Cardiac fibroblast (primary cell): ENCODE measurements at regions not wholly inside any gene's neighbourhood (a gene's known extent, or its start where the extent isn't known, plus 50 kb on each side); places are given as distances from the start of the nearest gene placed in this dataset.
A peak's percentile ranks its signal among the peaks of the same experiment; 100 is the strongest.

Experiments
- DNase-seq, 2 donors: peaks; one replicate each; pipeline versions ENCODE4 v3.0.0 to v3.0.0-alpha.2; 2010; ENCODE audit warnings: low read depth in 2 of 2
- H3K4me3 ChIP-seq, 2 donors: replicated peaks in 1 of 2; 1 replicate in 1 of 2; 2 replicates in 1 of 2; pipeline ENCODE4 v1.5.1; 2011; ENCODE audit warnings: low read depth in 2 of 2, low read length in 2 of 2, mild to moderate bottlenecking in 2 of 2, moderate library complexity in 1 of 2
- TF ChIP-seq, protein P1 (sequence below): IDR thresholded peaks from one replicate; pipeline ENCODE4 v1.5.1; 2011; ENCODE audit warnings: low read depth, mild to moderate bottlenecking, low read length, inconsistent platforms

DNA sequence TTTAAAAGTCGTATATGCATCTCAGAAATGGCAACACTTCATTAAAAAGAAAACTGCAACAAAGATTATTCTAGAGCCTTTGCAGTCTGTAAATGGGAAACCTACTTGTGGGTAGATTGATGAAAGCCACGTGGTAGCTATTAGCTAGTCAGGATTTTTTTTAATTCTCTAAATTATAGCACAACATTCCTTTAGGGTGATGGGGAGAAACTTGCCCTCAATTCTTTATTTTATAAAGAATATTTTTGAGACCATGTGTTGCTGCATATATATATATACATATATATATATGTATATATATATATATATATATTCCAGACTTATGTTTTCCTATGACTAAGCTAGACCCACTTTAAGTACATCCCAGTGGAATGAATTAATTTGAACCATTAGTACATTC lies 118.0 kb downstream of the PPP1R3A start:
- H3K4me3 ChIP-seq: no peak overlapping the region
- TF ChIP-seq, protein P1, sequence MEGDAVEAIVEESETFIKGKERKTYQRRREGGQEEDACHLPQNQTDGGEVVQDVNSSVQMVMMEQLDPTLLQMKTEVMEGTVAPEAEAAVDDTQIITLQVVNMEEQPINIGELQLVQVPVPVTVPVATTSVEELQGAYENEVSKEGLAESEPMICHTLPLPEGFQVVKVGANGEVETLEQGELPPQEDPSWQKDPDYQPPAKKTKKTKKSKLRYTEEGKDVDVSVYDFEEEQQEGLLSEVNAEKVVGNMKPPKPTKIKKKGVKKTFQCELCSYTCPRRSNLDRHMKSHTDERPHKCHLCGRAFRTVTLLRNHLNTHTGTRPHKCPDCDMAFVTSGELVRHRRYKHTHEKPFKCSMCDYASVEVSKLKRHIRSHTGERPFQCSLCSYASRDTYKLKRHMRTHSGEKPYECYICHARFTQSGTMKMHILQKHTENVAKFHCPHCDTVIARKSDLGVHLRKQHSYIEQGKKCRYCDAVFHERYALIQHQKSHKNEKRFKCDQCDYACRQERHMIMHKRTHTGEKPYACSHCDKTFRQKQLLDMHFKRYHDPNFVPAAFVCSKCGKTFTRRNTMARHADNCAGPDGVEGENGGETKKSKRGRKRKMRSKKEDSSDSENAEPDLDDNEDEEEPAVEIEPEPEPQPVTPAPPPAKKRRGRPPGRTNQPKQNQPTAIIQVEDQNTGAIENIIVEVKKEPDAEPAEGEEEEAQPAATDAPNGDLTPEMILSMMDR: no peak
- DNase-seq: no peak

DNA sequence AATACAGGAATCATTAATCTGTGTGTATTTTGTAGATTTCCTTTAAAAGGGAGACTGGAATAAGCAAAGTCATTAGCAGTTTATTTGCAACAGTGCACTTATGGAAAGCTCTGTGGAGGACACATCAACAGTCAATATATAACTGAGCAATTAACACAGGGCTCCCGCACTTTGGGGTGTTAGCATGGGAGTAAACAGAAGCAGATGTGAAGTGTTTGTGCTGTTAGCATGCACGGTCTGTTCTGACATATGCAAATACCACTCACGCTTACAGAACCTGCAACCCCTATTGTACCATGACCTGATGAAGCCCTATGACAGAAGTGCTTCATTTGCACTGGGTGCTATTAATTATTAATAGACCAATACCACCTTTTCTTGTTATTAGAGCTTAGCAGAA lies 118.9 kb downstream of the PPP1R3A start:
- H3K4me3 ChIP-seq: no peak overlapping the region
- no peak for DNase-seq
- TF ChIP-seq, protein P1: no peak

DNA sequence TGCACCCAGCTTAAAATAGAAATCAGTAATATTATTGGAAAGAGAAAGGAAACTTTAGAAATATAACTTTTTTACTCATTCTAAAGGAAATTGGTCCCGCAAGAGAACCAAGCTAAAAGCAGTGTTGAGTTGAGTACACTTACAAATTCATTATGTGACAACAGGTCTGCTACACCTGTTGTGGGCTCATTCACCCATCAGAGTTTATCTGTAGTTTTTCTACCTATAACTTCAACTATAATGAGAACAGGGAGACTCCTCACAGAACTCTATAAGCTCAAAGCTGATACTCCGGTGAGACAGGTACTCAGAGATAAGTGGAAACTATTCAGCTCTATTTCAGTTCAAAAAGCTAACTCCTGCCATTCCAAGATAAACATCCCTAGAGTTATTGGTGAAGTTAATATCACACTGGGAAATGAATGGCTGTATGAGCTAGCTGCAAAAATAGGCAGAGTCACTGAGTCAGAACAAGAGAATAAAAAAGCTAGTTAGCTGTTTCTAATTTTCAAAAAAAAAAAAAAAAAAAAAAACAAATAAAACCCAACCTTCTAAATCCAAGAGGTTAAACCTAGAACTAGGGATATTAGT lies 121.3 kb downstream of the PPP1R3A start:
- TF ChIP-seq, protein P1: no peak
- H3K4me3 ChIP-seq: no peak overlapping the region
- no peak for DNase-seq

DNA sequence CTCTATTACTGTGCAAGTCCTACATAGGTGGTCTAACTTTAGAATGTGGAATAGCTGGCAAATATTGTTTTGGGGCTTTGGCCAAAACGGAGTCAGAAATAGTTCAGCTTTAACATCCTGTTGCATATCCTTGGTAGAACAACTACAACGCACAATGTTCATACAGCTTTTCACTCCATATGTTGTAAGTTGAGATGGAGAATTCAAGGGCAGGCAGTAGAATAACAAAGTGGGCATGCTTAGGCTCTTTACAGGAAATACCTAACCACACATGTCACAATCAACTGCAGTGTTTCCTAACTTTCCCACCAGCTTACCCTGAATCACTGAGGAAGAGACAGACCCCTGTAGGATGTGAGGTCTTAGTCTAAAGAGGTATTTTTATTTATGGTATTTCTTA lies 122.3 kb downstream of the PPP1R3A start:
- no peak overlapping the region for H3K4me3 ChIP-seq
- TF ChIP-seq, protein P1: no peak
- DNase-seq: peak; percentile 68 to 87

DNA sequence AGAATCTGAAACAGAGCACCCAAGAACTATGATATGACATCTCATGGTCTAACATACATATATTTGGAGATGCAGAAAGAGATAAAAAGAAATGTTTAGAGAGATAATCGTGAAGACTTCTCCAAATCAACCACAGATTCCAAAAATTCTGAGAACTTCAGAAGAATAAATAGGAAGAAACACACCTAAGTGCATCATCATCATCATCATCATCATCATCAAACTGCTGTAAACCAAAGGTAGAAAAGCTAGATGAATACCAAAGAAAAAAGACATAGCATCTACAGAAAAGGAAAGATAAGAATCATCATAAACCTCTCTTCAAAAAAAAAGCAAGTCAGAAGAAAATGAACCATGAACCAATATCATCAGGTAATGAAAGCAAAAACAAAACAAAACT lies 124.2 kb downstream of the PPP1R3A start:
- no peak for DNase-seq
- TF ChIP-seq, protein P1: no peak
- no peak overlapping the region for H3K4me3 ChIP-seq

DNA sequence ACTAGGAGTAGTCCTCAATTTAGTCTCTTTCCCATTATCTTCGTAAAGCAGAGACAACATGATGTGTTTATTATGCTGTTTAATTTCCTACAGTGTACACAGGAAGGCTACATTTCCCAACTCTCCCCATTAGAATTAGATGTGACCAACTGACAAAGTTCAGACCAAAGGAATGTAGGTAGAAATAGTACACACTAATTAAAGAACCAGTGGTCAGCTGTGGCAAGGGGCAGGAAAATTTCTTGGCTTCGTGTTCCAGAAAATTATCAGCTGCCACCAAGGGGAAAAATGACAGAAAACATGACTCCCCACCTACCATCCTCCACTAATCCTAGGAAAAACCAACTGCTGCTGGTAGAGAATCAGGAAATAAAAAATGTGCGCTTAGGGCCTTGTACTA lies 125.6 kb downstream of the PPP1R3A start:
- H3K4me3 ChIP-seq: no peak overlapping the region
- TF ChIP-seq, protein P1: no peak
- no peak for DNase-seq

DNA sequence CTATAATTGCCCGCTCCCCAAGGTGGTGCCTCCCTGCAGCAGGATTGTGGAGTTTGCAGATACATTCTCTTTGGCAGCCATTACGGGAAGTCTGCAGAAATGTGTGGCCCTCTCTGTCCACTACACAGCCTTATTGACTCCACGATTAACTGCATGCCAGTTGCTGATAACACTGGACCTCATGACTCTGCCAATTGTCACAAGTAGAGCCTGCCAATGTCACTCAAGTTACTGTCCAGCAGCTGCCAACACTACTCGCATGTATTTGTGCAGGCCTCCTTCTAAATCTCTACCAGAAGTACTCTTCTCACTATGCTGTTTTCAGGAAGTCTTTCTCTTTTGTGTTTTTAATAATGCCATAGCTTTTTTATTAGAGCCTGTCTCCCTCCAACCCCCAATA lies 128.8 kb downstream of the PPP1R3A start:
- DNase-seq: no peak
- TF ChIP-seq, protein P1: no peak
- no peak overlapping the region for H3K4me3 ChIP-seq
